AG04450 (cell line): ENCODE measurements at regions not wholly inside any gene's neighbourhood (a gene's known extent, or its start where the extent isn't known, plus 50 kb on each side); places are given as distances from the start of the nearest gene placed in this dataset.

Experiments used
- CTCF ChIA-PET: fragments of 300-600, 350-600 bp; formaldehyde crosslinking; extraction: SDS; loops from one replicate; lab custom pipeline; 2022; ENCODE audit warnings: antibody characterized with exemption, inconsistent platforms; lab: Charles Lee
- POLR2A ChIA-PET: fragments of 350-600 bp; formaldehyde crosslinking; extraction: SDS; loops from one replicate; lab custom pipeline; 2021; ENCODE audit warnings: antibody characterized with exemption, inconsistent platforms; lab: Yijun Ruan, JAX
- DNase-seq: peaks from one replicate; pipeline ENCODE4 v3.0.0-alpha.2; 2011; ENCODE audit warnings: low read depth, low spot score
- H3K27ac ChIP-seq: one replicate; pipeline ENCODE4 v1.5.1; 2012; ENCODE audit warnings: low read depth, low read length, control low read depth
- H3K27me3 ChIP-seq: one replicate; pipeline ENCODE4 v1.6.0; 2012; ENCODE audit warnings: low read length; ENCODE audit not compliant: control insufficient read depth, insufficient read depth
- H3K4me3 ChIP-seq: 2 replicates; pipeline ENCODE4 v1.5.1; 2011; ENCODE audit warnings: mild to moderate bottlenecking, low read depth, low read length, control low read depth
- H3K9me3 ChIP-seq: 2 replicates; pipeline ENCODE4 v1.5.1; 2012; ENCODE audit warnings: low read length; ENCODE audit not compliant: control insufficient read depth, insufficient read depth
- TF ChIP-seq, protein P1 (sequence below): IDR thresholded peaks from 2 replicates; pipeline ENCODE4 v1.5.1; 2011; ENCODE audit warnings: low read depth, low read length, control low read depth, inconsistent platforms

GRCh38 chr9:16278326-16278999 is 592.0 kb downstream of the BNC2 start:
- H3K27me3 ChIP-seq = no peaks in the 10 kb centered on the region
- no peak for DNase-seq
- H3K9me3 ChIP-seq = 0 out of 2 replicates have a peak, but pooled peaks cover 3% of the 10 kb centered on the region
- H3K27ac ChIP-seq = no peak overlapping the region
- CTCF ChIA-PET = no interaction called here
- POLR2A ChIA-PET = no interaction called here
- H3K4me3 ChIP-seq = no peak overlapping the region
- TF ChIP-seq, protein P1, sequence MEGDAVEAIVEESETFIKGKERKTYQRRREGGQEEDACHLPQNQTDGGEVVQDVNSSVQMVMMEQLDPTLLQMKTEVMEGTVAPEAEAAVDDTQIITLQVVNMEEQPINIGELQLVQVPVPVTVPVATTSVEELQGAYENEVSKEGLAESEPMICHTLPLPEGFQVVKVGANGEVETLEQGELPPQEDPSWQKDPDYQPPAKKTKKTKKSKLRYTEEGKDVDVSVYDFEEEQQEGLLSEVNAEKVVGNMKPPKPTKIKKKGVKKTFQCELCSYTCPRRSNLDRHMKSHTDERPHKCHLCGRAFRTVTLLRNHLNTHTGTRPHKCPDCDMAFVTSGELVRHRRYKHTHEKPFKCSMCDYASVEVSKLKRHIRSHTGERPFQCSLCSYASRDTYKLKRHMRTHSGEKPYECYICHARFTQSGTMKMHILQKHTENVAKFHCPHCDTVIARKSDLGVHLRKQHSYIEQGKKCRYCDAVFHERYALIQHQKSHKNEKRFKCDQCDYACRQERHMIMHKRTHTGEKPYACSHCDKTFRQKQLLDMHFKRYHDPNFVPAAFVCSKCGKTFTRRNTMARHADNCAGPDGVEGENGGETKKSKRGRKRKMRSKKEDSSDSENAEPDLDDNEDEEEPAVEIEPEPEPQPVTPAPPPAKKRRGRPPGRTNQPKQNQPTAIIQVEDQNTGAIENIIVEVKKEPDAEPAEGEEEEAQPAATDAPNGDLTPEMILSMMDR = no peak

DNA sequence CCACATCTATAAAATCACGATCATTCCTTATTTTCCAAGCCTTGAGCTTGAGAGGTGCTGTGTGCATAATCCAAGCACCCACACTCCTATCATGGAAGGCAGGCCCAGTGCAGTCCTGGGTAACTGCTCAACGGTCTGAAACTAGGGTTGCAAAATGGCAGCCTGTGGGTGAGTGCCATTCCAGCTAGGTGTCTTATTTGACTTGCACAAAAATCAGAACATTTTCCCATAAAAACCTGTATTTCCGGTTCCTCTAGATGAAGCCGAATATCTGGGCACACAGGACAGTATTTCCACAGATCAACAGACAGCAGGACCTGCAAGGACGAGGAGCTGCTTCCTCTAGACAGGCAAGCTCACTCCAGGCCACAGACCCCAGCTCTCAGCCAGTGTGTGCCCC is 588.8 kb downstream of the BNC2 start:
- Histone ChIP-seq H3K4me3 (no peak overlapping the region), H3K27ac (no peak overlapping the region), H3K27me3 (peaks cover 4% of the 10 kb centered on the region), H3K9me3 (peaks cover 8% of the 10 kb centered on the region)
- ChIA-PET CTCF (no interaction called here), POLR2A (no interaction called here)
- DNase-seq = no peak
- TF ChIP-seq, protein P1 = no peak

- Histone ChIP-seq H3K27ac (no peak overlapping the region), H3K4me3 (no peak overlapping the region), H3K27me3 (peaks cover 4% of the 10 kb centered on the region), H3K9me3 (peaks cover 8% of the 10 kb centered on the region)
- TF ChIP-seq, protein P1 = no peak
- CTCF ChIA-PET = no interaction called here
- POLR2A ChIA-PET = no interaction called here
- DNase-seq = peak; percentile 18
Measured at GRCh38 chr9:16282216-16282615, 588.3 kb downstream of the BNC2 start.

DNA sequence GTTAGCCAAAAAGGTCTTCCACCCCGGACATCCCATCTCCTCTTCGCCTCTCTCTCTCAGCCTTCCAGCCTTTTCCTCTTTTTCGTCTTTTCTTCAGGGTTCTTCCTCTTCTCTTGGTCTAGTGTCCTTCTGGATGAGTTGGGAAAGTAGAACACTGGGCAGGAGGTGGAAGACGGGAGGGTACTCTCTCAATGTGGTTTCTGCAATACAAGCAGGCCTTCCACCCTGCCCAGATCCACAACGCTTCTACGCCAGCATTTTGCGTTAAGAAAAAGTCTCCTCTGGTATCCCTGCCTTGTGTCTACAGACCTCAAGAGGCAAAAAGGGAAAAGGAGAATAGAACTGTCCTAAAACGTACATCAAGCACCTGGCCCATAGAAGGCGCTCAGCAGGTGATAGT is 587.8 kb downstream of the BNC2 start:
- Histone ChIP-seq H3K27ac (no peak overlapping the region), H3K9me3 (peaks cover 8% of the 10 kb centered on the region), H3K4me3 (no peak overlapping the region), H3K27me3 (peaks cover 4% of the 10 kb centered on the region)
- POLR2A ChIA-PET = no interaction called here
- no peak for DNase-seq
- CTCF ChIA-PET = no interaction called here
- TF ChIP-seq, protein P1 = no peak

DNA sequence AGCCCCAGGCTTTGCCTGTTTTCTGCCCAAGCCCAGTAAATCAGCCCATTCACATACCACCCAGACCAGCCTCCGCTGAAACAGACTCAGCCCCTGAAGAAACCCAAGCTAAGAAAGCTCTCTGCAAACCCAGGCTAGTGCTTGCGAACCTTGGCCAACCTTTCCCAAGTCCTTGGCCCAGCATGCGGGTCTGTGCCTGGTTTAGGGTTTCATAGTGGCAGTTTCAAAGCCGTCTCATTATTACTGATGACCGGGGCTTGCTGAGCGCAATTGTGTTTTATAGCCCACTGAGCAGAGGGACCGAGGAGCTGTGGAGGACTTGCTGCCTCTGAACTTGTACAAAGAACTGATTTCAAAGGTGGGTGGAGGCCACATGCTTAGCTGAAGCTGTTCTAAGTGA is 584.3 kb downstream of the BNC2 start:
- Histone ChIP-seq H3K27ac (no peak overlapping the region), H3K4me3 (no peak overlapping the region), H3K9me3 (peaks cover 8% of the 10 kb centered on the region), H3K27me3 (peaks cover 4% of the 10 kb centered on the region)
- TF ChIP-seq, protein P1 = no peak
- DNase-seq = no peak
- ChIA-PET CTCF (interaction anchor here (0.8 kb wide), 1 partner anchor 413 kb away, joined by 3 read pairs; no protein-coding TSS in a partner anchor), POLR2A (no interaction called here)
